ENCODE measurements at regions not wholly inside any gene's neighbourhood (a gene's known extent, or its start where the extent isn't known, plus 50 kb on each side); places are given as distances from the start of the nearest gene placed in this dataset.

DNA sequence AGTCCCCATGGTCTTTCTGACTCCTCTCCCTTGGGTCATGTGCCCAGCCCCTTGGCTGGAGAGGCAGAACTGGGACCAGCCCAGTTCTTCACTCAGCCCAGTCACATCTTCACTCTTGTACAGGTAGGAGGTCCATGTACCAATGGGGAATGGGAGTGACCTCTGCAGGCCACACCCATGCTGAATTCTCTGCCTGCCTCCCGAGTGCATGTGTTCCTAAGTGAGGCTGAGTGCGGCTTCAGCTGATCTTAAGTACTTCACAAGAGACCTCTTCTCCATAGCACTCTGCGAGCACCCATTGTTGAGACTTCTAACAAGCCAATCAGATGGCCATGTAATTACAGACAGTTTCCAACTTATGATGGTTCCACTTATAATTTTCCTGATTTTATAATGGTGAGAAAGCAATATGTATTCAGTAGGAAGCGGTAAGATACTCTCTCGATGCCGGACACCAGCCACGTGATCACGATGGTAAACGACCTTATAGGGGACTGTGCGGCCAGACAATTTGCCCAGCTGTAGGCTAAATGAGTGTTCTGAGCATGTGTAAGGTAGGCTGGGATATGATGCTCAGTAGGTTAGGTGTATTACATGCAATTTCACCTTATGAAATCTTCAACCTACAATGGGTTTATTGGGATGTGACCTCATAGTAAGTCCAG lies 112.1 kb downstream of the KLF13 start:
- Histone ChIP-seq H4K20me1 (replicated peaks; ENCODE audit: control insufficient read depth, extremely low read depth, insufficient read depth, low read length) (no peaks in the 10 kb centered on the region), H3K9me1 (replicated peaks; ENCODE audit: control insufficient read depth, extremely low read depth, insufficient read depth, low read length) (no peaks in the 10 kb centered on the region), H3K4me3 (replicated peaks in 1 of 3; ENCODE audit: insufficient read depth in 1 of 3, low read depth in 1 of 3, low read length in 3 of 3) (no peak overlapping the region), H3K4me1 (ENCODE audit: control insufficient read depth, extremely low read depth, insufficient read depth, low read length) (peaks cover 28% of the 10 kb centered on the region), H3K9me3 (replicated peaks; ENCODE audit: control insufficient read depth, insufficient read depth, low read length) (no peaks in the 10 kb centered on the region), H3K79me2 (ENCODE audit: control insufficient read depth, insufficient read depth, low read length) (no peaks in the 10 kb centered on the region), H3K9ac (replicated peaks; ENCODE audit: extremely low read depth, insufficient read depth, low read length) (no peak overlapping the region), H3K27ac (ENCODE audit: insufficient read depth, low read depth, low read length) (no peak overlapping the region), H3K36me3 (ENCODE audit: control insufficient read depth in 2 of 2, extremely low read depth in 1 of 2, insufficient read depth in 2 of 2, low read length in 2 of 2) (no peaks in the 10 kb centered on the region), H3K27me3 (ENCODE audit: control insufficient read depth in 2 of 2, insufficient read depth in 2 of 2, low read length in 2 of 2) (no peaks in the 10 kb centered on the region), H3K4me2 (ENCODE audit: insufficient read depth, low read length) (no peak overlapping the region), H2AFZ (ENCODE audit: low read depth, low read length) (no peak overlapping the region)
- CTCF ChIA-PET: interaction anchor here (0.7 to 8.4 kb wide), 7 partner anchors 10 to 238 kb away, joined by 3 to 107 read pairs (median 3); no protein-coding TSS in a partner anchor
- TF ChIP-seq POLR2A (IDR thresholded peaks at IDR 0.05; ENCODE audit: low read depth, low read length): no peak
- TF ChIP-seq GATA2 (IDR thresholded peaks at IDR 0.05; ENCODE audit: insufficient read depth, insufficient read length, low read depth, low read length): no peak
- no peak for TF ChIP-seq POLR2AphosphoS5 (IDR thresholded peaks at IDR 0.05; ENCODE audit: insufficient read depth, low read depth, low read length)
- no peak for TF ChIP-seq FOS (IDR thresholded peaks at IDR 0.05; ENCODE audit: borderline replicate concordance, insufficient read depth, low read length)
- TF ChIP-seq, protein P1, sequence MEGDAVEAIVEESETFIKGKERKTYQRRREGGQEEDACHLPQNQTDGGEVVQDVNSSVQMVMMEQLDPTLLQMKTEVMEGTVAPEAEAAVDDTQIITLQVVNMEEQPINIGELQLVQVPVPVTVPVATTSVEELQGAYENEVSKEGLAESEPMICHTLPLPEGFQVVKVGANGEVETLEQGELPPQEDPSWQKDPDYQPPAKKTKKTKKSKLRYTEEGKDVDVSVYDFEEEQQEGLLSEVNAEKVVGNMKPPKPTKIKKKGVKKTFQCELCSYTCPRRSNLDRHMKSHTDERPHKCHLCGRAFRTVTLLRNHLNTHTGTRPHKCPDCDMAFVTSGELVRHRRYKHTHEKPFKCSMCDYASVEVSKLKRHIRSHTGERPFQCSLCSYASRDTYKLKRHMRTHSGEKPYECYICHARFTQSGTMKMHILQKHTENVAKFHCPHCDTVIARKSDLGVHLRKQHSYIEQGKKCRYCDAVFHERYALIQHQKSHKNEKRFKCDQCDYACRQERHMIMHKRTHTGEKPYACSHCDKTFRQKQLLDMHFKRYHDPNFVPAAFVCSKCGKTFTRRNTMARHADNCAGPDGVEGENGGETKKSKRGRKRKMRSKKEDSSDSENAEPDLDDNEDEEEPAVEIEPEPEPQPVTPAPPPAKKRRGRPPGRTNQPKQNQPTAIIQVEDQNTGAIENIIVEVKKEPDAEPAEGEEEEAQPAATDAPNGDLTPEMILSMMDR (IDR thresholded peaks at IDR 0.05; ENCODE audit: extremely low read depth in 1 of 2, insufficient read depth in 1 of 2, low read depth in 1 of 2, low read length in 2 of 2): no peak
- no peak for TF ChIP-seq JUN (IDR thresholded peaks at IDR 0.05; ENCODE audit: borderline replicate concordance, insufficient read depth, insufficient read length, low read depth)
- TF ChIP-seq MYC (IDR thresholded peaks at IDR 0.05; ENCODE audit: low read depth, low read length): no peak
- TF ChIP-seq, protein P2, sequence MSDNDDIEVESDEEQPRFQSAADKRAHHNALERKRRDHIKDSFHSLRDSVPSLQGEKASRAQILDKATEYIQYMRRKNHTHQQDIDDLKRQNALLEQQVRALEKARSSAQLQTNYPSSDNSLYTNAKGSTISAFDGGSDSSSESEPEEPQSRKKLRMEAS (IDR thresholded peaks at IDR 0.05; ENCODE audit: insufficient read depth, insufficient read length): no peak
- no peak for TF ChIP-seq EZH2 (IDR thresholded peaks at IDR 0.05; ENCODE audit: borderline replicate concordance, low read depth, low read length, severe bottlenecking)
- intact Hi-C loops (cut with micrococcal nuclease): loop anchor here (1.0 kb wide), 1 partner anchor 50 kb away; no protein-coding TSS in a partner anchor
- no peak for FAIRE-seq
- no peak for DNase-seq (ENCODE audit: low read depth, low spot score)
- dilution Hi-C loops (cut with MboI; ENCODE audit: extremely low pct_ligation_motif_present, low sequenced_read_pairs): no loop called here
- BruUV-seq (replicated peaks): no TSS peak
- POLR2A ChIA-PET: no interaction called here

All from endothelial cell of umbilical vein (primary cell).